ENCODE measurements at regions not wholly inside any gene's neighbourhood (a gene's known extent, or its start where the extent isn't known, plus 50 kb on each side); places are given as distances from the start of the nearest gene placed in this dataset.

- ATAC-seq: no peak
- ChIA-PET POLR2A (no interaction called here), CTCF (interaction anchor here (0.6 kb wide), 1 partner anchor 255 kb away, joined by 3 read pairs; no protein-coding TSS in a partner anchor)
- H3K36me3 Mint-ChIP-seq: peaks cover 7% of the 10 kb centered on the region
- peaks cover 13% of the 10 kb centered on the region for H3K9me3 Mint-ChIP-seq
- TF ChIP-seq ZNF532 (CRISPR knock-in tag; IDR thresholded peaks at IDR 0.05; ENCODE audit: borderline replicate concordance) (no peak), GRHL2 (CRISPR knock-in tag; IDR thresholded peaks at IDR 0.05; ENCODE audit: insufficient replicate concordance, severe bottlenecking) (no peak), NFATC4 (CRISPR knock-in tag; IDR thresholded peaks at IDR 0.05) (no peak), CREB1 (CRISPR knock-in tag; IDR thresholded peaks at IDR 0.05) (no peak), ATF6 (CRISPR knock-in tag; IDR thresholded peaks at IDR 0.05) (no peak), SP1 (CRISPR knock-in tag; conservative IDR thresholded peaks at IDR 0.05) (no peak), ZNF317 (CRISPR knock-in tag; IDR thresholded peaks at IDR 0.05; ENCODE audit: borderline replicate concordance, low read depth) (no peak), OVOL2 (CRISPR knock-in tag; IDR thresholded peaks at IDR 0.05; ENCODE audit: borderline replicate concordance) (no peak), EMX1 (CRISPR knock-in tag; IDR thresholded peaks at IDR 0.05) (no peak), CREM (CRISPR knock-in tag; IDR thresholded peaks at IDR 0.05) (no peak), ELF4 (CRISPR knock-in tag; IDR thresholded peaks at IDR 0.05; ENCODE audit: low read depth) (no peak), RELA (CRISPR knock-in tag; IDR thresholded peaks at IDR 0.05; ENCODE audit: borderline replicate concordance) (no peak), ZNF138 (CRISPR knock-in tag; conservative IDR thresholded peaks at IDR 0.05) (no peak), JAZF1 (CRISPR knock-in tag; IDR thresholded peaks at IDR 0.05) (no peak), ZNF281 (CRISPR knock-in tag; IDR thresholded peaks at IDR 0.05) (no peak), GTF2I (CRISPR knock-in tag; conservative IDR thresholded peaks at IDR 0.05) (no peak)
- TF ChIP-seq, protein P1, sequence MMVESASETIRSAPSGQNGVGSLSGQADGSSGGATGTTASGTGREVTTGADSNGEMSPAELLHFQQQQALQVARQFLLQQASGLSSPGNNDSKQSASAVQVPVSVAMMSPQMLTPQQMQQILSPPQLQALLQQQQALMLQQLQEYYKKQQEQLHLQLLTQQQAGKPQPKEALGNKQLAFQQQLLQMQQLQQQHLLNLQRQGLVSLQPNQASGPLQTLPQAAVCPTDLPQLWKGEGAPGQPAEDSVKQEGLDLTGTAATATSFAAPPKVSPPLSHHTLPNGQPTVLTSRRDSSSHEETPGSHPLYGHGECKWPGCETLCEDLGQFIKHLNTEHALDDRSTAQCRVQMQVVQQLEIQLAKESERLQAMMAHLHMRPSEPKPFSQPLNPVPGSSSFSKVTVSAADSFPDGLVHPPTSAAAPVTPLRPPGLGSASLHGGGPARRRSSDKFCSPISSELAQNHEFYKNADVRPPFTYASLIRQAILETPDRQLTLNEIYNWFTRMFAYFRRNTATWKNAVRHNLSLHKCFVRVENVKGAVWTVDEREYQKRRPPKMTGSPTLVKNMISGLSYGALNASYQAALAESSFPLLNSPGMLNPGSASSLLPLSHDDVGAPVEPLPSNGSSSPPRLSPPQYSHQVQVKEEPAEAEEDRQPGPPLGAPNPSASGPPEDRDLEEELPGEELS (CRISPR knock-in tag; IDR thresholded peaks at IDR 0.05): no peak
- TF ChIP-seq, protein P2, sequence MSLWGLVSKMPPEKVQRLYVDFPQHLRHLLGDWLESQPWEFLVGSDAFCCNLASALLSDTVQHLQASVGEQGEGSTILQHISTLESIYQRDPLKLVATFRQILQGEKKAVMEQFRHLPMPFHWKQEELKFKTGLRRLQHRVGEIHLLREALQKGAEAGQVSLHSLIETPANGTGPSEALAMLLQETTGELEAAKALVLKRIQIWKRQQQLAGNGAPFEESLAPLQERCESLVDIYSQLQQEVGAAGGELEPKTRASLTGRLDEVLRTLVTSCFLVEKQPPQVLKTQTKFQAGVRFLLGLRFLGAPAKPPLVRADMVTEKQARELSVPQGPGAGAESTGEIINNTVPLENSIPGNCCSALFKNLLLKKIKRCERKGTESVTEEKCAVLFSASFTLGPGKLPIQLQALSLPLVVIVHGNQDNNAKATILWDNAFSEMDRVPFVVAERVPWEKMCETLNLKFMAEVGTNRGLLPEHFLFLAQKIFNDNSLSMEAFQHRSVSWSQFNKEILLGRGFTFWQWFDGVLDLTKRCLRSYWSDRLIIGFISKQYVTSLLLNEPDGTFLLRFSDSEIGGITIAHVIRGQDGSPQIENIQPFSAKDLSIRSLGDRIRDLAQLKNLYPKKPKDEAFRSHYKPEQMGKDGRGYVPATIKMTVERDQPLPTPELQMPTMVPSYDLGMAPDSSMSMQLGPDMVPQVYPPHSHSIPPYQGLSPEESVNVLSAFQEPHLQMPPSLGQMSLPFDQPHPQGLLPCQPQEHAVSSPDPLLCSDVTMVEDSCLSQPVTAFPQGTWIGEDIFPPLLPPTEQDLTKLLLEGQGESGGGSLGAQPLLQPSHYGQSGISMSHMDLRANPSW (CRISPR knock-in tag; conservative IDR thresholded peaks at IDR 0.05; ENCODE audit: low read depth): no peak
- H3K4me1 Mint-ChIP-seq: peaks cover 5% of the 10 kb centered on the region; the same call in 1 of the 2 replicates
- DNase-seq (ENCODE audit: low spot score): no peak
- no peaks in the 10 kb centered on the region for H3K27me3 Mint-ChIP-seq (ENCODE audit: low read depth)
- no peak overlapping the region for H3K4me3 Mint-ChIP-seq
- no peak overlapping the region for H3K27ac Mint-ChIP-seq
Measured at GRCh38 chr5:97245386-97245785, 62.3 kb upstream of the RIOK2 start.

Data from WTC11 (cell line).